8988T (cell line): ENCODE measurements at regions not wholly inside any gene's neighbourhood (a gene's known extent, or its start where the extent isn't known, plus 50 kb on each side); places are given as distances from the start of the nearest gene placed in this dataset.
"Not testable (repeated sequence)": the region's sequence is repeated elsewhere in the genome, so short reads cannot be mapped to it uniquely, and the experiment has no call there.

Experiments
- DNase-seq: peaks from one replicate; pipeline ENCODE4 v3.0.0; 2011

DNA sequence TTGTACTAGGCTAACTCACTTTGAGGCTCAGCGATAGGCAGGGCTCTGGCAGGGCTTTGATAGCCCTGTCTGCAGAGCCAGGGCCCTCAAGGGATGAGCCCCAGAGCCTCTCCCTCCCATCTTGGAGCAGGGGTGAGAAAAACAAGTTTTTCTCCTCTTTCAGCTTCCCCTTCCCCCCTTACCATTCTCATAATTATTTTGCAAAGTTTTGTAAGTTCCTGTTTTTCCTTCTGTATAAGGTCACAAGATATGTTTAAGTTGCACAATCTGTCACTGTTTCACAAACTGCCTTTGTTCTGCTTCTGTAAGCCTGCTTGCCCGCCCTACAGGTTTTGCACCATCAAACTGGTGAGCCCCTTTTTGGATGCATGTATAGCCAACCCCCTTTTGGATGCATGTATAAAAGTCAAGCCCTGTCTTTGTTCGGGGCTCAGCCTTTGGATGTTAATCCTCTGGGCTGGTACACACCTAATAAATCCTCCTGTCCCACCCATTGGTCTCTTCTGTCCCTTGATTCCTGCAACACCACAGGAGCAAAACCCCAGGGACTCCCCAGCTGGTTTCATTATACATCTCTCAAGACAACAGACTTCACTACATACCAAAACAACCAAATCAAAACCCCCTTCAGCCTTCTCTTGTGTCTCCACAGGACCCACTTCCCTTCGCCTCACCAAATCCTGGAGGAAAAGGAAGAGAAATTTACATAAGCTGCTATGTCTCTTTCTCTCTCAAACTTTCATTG lies 52.5 kb upstream of the RESF1 start:
- no peak for DNase-seq

DNA sequence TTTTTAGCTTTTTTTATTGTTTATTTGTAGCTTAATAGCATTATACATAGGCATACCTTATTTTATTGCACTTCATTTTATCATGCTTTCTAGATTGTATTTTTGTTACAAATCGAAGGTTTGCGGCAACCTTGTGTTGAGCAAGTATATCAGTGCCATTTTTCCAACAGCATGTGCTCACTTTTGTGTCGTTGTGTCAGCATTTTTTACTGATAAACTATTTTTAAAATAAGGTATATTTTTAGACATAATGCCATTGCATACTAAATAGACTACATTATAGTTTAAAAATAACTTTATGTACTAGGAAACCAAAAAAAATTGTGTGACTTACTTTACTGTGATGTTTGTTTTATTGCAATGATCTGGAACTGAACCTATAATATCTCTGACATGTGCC lies 56.2 kb upstream of the RESF1 start:
- no peak for DNase-seq

DNA sequence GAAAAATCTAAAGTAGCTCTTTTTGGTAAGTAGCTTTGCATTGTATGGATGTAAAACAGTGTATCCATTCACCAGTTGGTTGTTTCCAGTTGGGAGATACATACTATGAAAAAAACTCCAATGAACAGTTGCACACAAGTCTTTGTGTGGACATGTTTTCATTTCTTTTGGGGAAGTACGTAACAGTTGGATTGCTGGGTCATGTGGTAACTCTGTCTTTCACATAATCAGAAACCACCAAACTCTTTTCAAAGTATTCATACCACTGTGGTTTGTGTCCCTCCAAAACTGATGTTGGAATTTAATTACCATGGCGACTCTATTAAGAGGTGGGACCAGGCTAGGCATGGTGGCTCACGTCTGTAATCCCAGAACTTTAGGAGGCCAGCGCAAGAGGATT lies 58.9 kb upstream of the RESF1 start:
- DNase-seq = no peak

DNA sequence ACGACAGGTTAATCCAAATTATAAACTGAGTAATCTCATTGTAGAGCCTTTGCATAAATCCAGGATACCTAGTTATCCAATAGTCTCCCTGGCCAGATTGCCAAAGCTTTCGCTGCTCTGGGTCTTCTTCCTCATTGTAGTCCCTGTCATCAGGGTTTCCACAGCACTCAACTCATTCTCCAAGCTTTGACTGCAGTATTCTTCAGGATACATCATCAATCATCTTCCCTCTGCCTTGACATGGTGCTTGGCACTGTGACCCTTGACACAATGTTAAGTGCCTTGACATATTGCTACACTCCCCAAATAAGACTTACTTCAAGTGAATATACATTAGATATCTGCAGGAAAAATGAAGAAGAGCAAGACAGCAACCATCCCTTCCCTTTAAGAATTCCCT lies 60.1 kb upstream of the RESF1 start:
- DNase-seq = no peak

DNA sequence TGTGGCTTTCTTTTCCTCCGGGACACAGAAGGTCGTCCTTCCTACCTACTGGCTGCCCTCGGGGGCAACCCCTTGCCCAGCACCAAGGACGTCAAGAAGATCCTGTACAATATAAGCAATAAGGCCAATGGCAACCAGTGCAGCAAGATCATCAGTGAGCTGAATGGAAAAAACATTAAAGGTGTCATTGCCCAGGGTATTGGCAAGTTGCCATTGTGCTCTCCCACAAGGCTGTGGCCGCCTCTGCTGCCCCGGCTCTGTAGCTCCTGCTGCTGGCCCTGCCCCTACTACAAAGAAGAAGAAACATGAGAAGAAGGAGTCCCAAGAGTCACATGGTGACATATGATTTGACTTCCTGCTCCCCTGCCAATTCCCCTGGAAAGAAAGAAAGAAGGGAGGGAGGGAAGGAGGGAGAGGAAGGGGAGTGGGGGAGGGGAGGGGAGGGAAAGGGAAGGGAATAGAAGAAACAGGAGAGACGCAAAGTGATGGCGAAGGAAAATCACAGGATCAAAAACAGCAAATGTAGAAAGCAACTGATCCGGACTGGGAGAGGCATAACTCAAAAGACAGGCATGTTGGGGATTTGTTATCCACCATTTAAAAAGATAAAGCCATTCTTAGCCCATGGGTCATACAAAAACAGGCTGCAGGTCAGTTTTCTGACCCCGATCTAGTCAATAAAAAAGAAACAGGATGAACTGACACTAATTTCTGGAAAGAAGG lies 61.3 kb upstream of the RESF1 start:
- no peak for DNase-seq

DNA sequence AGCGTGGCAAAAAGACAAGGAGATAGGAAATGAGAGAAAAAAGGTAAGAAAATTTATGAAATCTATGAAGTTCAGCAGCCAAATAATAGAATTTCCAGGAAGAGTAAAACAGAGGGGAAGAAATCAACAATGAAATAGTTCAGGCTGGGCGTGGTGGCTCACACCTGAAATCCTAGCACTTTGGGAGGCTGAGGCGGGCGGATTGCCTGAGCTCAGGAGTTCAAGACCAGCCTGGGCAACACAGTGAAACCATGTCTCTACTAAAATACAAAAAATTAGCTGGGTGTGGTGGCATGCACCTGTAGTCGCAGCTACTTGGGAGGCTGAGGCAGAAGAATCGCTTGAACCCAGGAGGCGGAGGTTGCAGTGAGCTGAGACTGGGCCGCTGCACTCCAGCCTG lies 62.1 kb upstream of the RESF1 start:
- DNase-seq = not testable (repeated sequence)

DNA sequence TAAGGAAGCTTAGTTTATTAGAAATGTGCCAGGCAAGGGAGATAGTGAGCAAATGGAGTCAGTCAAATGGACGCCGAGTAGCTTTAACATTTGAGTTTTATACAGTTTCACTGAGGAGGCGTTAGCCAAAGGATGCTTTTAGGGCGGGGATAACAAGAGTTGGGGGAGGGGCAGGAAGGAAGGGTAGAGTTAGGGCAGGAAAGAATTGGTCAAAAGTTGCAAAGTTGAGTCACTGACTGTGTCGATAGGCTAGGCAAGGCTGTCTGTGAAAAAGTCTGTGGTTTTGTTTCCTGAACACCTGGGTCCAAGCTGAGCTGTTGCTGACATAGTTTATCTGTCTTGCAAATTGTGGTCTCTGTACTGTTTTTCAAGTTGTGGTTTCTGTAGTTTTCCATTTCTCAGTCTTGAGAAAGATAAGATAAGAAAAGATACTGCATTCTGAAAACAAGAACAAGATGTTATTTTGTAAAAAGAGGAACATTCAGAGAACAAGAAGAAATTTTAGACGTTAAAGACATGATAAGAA lies 62.6 kb upstream of the RESF1 start:
- DNase-seq = no peak

DNA sequence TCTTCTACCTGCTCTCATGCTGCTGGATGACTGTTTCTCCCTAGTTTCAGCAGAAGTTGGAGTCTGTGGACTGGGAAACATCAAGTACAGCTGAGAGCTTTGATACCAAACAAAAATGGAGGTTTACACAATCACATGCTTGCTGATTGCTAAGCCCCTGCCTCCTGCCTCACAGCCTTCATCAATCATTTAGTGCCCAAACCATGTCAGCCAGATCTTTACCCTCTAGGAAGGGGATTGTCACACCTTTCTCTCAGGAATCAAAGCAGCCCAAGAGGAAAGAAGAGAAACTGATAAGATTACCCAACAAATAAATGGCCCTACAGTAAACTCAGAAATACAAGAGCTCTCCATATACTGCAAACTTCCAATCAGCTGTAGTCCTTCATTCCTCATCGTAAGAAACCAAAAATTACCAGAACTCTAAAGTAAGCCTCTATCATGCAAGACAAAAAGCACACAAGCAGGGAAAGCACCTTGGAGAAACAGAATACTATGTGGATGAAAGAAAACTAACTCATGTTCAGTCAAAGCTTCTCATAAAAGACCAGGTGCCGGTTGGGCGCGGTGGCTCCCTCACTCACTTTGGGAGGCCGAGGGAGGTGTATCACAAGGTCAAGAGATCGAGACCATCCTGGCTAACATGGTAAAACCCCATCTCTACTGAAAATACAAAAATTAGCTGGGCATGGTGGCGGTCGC lies 63.6 kb upstream of the RESF1 start:
- no peak for DNase-seq

DNA sequence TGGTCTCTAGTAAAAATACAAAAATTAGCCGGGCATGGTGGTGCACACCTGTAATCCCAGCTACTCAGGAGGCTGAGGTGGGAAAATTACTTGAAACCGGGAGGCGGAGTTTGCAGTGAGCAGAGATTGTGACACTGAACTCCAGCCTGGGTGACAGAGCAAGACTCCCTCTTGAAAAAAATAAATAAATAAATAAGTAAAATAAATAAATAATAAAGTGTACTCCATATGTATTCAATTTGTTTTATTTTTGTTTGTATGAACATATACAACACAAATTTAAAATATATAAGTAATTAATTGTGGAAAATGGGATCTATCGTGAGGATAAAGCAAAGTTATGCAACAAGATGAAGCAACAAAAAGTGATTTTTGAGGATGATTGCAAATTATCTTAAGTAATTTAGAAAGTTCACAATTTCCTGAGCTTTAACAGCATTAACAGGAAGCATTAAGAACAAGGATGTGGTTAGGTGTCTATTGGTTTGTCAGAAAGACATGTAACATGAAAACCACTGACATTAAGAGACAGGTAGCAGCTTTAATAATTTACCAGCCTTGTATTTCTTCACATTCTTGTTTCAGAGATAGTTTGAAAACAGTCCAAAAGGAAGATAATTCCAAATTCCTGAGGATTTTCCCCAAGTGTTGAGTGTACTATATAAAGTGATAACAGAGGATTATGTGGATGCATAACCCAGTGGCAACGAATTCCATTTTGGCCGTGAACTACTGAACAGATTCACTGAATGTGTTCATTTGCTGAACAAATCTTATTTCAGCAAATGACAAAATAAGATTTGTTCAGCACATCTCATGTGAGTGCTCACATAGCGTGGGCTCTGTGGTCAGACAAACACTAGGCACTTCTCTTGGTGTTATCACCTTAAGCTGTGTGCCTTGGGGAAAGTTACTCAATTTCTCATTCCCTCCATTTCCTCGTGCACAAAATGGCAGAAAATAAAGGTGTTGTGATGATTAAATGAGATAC lies 68.6 kb upstream of the RESF1 start:
- no peak for DNase-seq

DNA sequence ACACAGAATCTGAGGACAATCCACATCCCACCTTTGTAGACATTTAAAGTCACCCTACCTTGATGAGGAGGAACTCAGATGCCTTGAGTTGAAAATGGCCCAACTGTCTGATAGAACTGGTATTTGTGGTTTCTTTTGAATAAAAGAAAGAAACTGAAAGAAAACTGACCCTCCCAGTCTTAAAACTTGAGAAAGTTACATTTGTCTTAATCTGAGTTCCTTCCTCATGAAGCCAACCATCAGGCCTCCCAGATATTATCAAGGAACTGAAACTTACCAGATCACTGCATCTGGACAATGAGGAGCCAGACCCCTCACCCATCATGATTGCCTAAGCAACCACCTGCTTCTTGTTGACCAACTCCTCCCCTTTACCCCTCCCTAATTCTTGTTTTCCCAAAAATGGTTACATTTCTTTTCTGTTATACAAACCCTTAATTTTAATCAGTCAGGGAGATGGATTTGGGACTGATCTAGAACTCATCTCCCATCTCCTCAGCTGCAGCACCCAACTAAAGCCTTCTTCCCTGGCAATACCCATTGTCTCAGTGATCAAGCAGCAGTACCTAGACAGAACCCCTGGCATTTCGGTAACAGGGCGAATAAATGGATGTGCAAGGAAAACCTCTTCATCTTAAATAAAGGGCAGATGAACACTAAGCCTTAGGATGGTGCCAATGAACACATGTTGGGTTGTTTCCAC lies 72.0 kb upstream of the RESF1 start:
- DNase-seq = no peak

DNA sequence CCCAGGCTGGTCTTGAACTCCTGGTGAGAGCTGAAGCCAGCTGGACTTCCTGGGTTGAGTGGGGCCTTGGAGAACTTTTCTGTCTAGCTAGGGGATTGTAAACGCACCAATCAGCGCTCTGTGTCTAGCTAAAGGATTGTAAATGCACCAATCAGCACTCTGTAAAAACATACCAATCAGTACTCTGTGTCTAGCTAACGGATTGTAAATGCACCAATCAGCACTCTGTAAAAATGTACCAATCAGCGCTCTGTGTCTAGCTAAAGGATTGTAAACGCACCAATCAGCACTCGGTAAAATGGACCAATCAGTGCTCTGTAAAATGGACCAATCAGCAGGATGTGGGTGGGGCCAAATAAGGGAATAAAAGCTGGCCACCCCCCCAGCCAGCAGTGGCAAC lies 76.5 kb upstream of the RESF1 start:
- DNase-seq = not testable (repeated sequence)

DNA sequence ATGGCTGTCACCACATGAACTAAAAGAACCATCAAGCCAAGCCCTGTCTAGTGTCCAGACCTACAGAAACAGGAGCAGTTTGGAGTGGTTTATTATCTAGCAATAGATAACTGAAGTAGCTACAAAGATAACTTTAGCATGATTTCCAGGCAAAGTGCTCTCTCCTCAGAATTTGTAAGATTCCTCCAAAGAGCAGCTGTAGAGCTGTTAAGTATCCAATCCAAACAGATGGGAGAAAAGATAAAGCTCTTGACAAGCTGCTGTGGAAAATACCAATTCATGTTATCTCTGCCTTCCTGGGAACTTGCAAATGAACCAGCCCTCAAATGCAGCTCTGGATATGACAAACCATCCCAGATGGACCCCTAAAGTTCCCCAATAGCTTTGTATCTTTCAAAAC lies 78.9 kb upstream of the RESF1 start:
- DNase-seq = no peak

DNA sequence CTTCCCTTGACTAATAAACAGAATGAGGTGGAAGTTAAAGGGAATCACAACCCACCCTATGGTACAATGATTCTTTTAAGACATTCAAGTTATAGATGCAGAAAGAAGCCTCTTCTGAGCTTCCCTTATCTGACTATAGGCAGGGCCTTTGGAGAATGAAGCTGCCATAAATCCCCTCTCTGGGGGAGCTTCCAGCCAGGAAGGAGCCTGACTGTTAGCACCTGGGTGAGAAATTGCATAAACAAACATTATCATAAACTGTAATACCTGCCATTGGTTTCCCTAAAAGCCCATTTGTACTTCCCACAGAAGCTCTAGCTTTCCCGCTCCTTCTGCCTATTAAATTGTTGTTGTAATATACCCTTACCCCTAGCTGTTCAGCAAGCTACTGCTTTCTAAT lies 81.3 kb upstream of the RESF1 start:
- DNase-seq = no peak

DNA sequence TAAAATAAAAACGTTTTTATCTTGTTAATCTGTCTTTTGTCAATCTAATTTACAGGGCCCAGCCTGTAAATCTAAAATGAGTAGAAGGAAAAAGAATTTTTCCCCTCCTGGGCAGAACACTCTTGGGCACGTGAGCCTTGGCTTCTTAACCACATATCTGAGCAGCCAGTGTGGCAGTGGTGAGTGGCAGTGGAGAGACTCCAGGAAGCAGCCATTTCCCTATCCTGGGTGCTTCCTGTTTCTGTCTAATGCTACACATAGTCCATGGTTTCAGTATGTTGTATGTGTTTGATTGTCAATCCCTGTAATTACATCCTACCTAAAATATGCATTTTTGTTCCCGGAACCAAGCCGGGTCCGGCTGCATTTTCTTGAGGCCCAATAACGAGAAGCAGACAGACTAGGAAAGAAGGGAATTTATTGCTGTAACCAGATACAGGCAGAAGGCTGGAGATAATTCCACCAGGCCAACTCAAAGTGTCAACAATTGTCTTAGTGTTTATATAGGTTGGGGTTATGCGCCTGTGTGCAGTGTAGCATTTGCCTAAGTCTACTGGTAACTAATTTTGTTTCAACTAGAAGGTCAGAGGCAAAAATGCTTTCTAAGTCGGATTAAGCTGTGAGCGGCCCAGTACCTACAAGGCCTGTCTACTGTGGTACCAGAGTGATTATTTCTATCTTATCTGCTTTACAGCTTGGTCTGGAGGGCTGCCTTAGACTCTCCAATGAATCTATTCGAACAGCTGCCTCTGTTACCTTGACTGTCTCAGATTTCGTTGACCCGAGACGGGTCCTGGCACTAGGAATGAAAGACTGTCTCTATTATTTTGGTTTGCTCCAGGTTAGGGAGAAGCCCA lies 82.4 kb upstream of the RESF1 start:
- no peak for DNase-seq

DNA sequence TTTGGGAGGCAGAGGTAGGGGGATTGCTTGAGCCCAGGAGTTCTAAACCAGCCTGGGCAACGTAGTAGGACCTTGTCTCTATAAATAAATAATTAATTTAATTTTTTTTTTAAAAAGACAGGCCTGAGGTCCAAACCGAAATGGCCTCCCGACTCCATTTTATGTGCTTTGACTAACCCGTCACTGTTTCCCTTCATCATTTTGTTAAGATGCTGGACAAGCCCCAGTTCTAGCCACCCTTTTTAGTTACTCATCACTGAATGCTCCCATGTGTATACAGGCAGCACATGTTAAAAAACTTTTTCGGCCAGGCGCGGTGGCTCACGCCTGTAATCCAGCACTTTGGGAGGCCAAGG lies 83.6 kb upstream of the RESF1 start:
- no peak for DNase-seq

DNA sequence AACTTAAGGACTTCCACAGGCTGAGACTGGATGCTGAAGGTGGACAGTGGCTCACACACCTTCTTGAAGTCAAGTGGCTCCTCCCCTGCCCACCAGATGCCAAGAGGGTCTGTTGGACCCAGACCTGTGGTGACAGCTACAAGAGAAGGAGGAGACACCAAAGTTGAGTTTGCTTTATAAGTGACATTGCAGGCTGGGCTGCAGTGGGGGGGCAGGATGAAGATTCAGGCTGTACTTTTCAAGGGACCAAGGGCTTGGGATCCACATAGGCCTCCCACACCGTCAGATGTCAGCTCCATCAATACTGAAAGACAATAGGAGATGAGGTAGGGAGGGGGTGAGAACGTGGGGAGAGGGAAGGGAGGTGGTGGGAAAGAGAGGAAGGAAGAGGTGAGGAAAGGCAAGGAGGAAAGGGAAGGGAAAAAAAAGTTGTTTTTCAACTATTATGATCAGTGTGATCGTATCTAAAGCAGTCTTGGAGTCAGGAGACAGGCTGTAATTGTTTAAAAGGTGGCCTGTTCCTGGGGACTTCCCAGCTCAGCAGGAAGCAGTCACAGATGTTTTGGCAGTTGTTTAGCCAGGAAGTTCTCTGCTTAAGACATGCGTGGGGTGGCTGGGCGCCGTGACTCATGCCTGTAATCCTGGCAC lies 84.1 kb upstream of the RESF1 start:
- peak; percentile 35 for DNase-seq

DNA sequence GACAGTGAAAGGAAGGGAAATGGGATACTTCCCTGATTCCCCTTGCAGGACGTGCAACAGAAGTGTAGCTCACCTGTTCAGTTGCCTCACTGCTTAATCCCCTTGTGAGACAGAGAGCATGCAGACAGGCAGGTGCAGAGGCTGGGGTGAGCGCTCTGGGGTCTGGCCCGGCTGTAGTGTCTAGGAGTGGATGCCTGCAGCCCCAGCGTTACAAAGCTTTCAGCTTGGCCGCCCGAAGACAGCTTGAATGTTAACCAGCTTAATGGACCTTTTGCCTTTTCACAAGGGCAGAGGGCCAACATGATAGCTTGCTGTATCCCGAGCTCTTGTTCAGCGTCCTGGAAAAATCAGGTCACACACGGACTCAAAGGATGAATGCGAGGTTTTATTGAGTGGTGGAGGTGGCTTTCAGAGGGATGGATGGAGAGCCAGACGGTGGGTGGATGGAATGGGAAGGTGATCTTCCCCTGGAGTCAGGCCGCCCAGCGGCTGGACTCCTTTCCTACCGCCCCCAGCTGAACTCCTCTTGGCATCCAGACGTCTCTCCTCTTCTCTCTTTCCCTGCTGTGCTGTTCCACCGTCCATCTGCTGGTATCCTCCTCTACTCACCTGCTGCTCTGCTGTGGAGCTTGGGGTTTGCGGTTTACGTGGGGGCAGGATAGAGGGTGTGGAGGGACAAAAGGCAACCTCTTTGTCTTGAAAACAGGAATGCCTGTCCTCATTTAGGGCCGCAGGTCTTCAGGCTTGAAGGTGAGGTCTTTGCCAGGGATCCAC lies 86.2 kb upstream of the RESF1 start:
- DNase-seq = no peak

DNA sequence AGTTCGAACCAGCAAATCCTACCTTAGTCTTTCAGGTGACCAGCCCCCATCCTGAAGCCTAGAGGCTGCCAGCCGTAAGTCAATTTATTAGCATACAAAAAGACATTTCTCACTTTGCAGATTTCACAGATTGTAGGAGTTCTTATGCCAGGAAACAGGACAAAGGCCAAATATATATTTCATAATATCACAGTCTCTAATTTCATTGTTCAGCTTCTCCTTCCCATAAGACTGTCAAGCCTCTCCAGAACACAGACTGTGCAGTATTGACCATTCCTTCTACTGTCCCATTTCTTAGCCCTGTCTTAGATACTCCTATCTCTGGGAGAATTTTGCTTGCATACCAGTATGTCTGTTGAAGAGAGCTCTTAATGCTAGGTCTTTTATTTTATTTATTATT lies 89.2 kb upstream of the RESF1 start:
- DNase-seq = no peak

DNA sequence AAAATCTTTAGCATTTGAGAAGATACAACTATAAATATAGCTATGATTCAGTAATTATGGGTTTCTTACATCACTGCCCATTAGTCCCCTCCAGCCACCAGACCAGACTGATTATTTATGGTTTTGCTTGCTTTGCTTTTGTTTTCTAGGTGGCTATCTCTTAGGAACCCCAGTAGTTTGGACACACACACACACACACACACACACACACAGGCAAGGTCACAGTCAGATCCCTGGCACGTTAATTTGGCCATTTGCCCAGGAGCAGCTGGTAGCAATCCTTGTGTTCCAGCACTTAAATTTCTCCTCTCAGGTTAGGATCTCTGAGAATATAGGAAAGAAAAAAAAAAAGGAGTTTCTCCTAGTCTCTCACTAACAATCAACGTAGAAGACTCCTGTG lies 90.2 kb upstream of the RESF1 start:
- DNase-seq = no peak

DNA sequence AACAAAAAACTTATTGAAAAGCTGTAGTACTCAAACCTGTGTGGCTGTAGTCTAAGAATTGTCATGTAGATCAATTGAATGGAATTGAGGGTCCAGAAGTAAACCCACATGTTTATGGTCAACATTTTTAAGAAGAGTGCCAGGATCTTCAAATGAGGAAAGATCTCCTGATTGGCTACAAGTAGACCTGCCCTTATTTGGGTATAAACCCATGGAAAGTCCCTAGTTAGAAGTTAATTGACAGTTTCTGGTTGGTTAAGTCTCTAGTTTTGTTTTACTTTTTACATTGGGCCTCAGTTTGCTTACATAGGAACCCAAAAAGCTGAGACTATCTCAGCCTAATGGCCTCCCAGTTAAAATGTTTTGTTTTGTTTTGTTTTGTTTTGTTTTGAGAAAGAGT lies 91.9 kb upstream of the RESF1 start:
- DNase-seq = no peak
